Mucosa of descending colon (tissue), 3 donors: ENCODE measurements at regions not wholly inside any gene's neighbourhood (a gene's known extent, or its start where the extent isn't known, plus 50 kb on each side); places are given as distances from the start of the nearest gene placed in this dataset.

Experiments
- ATAC-seq: fragments of 200-7000 bp; cut with Tn5 transposase; one replicate; pipeline ENCODE4 v1.9.1; 2020; ENCODE audit warnings: mild to moderate bottlenecking, moderate library complexity
- DNase-seq, 3 donors: peaks; one replicate each; pipeline ENCODE4 v3.0.0-alpha.2; 2020
- H3K36me3 ChIP-seq: fragments of 200-600 bp; one replicate; pipeline ENCODE4 v1.8.0; 2021; ENCODE audit warnings: low read depth, mild to moderate bottlenecking
- H3K4me1 ChIP-seq: fragments of 200-600 bp; one replicate; pipeline ENCODE4 v1.8.0; 2021; ENCODE audit warnings: low read depth, mild to moderate bottlenecking
- H3K4me3 ChIP-seq: fragments of 200-600 bp; one replicate; pipeline ENCODE4 v1.8.0; 2021; ENCODE audit warnings: mild to moderate bottlenecking
- H3K9me3 ChIP-seq: fragments of 200-600 bp; one replicate; pipeline ENCODE4 v1.8.0; 2021; ENCODE audit warnings: mild to moderate bottlenecking
- intact Hi-C, 2 donors: fragments of 100-400 bp; cut with DNase I in 1 of 2; cut with micrococcal nuclease in 1 of 2; formaldehyde crosslinking; loops; one replicate each; pipeline versions ENCODE4 v1.11.0 to v1.11.1; 2022; cut with DNase I, micrococcal nuclease
- TF ChIP-seq, protein P1 (sequence below): fragments of 200-600 bp; IDR thresholded peaks from one replicate; pipeline ENCODE4 v1.8.0; 2022; ENCODE audit warnings: antibody characterized with exemption, mild to moderate bottlenecking
- donor health status: DM: no; HTN: no; CAD: no; lungs with moderate emphysema.
- donor health status: DM: no; HTN: no; CAD: no.
- donor health status: DM: no; HTN: yes; CAD: no.

DNA sequence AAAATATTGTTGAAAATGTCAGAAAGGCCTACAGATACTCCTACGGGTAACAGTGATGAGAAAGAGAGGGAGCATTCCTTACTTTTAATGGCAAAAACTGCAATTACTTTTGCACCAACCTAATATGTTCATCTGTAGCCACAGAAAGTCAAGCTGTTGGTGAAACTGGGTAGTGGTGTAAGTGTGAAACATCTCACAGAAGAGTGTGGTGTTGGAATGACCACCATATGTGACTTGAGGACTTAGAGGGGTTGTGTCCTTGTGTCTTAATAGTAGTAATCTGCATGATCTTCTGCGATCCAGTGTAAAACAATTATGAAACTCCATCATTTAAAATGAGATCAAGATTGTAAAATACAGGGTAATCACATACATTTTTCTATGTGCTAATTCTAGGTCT, 320.7 kb downstream of the ADGRL2 start:
- Histone ChIP-seq H3K9me3 (no peaks in the 10 kb centered on the region), H3K4me1 (no peaks in the 10 kb centered on the region), H3K36me3 (no peaks in the 10 kb centered on the region), H3K4me3 (no peak overlapping the region)
- ATAC-seq: no peak
- TF ChIP-seq, protein P1, sequence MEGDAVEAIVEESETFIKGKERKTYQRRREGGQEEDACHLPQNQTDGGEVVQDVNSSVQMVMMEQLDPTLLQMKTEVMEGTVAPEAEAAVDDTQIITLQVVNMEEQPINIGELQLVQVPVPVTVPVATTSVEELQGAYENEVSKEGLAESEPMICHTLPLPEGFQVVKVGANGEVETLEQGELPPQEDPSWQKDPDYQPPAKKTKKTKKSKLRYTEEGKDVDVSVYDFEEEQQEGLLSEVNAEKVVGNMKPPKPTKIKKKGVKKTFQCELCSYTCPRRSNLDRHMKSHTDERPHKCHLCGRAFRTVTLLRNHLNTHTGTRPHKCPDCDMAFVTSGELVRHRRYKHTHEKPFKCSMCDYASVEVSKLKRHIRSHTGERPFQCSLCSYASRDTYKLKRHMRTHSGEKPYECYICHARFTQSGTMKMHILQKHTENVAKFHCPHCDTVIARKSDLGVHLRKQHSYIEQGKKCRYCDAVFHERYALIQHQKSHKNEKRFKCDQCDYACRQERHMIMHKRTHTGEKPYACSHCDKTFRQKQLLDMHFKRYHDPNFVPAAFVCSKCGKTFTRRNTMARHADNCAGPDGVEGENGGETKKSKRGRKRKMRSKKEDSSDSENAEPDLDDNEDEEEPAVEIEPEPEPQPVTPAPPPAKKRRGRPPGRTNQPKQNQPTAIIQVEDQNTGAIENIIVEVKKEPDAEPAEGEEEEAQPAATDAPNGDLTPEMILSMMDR: no peak
- intact Hi-C loops: no loop called here
- DNase-seq: no peak

DNA sequence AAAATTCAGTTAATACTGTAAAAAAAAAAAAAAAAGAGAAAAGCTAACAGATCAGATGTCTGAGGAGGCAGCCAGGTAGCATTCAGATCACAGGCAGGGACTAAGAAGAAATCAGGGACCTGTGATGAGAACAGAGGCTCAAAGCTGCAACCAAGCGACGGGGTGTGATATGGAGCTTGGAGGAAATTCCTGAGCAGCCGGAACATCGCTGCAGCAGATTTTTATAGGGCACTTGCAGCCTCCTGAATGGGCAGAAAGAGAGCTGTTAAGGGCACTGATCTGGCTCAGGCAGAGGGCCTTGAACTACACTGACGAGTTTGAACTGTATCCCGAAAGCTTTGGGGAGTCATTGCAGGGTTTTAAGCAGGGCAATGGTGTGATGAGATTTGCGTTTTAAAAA, 315.4 kb downstream of the ADGRL2 start:
- no peak overlapping the region for H3K4me3 ChIP-seq
- H3K4me1 ChIP-seq: no peaks in the 10 kb centered on the region
- ATAC-seq (no peak), DNase-seq (no peak)
- intact Hi-C loops: no loop called here
- H3K9me3 ChIP-seq: no peaks in the 10 kb centered on the region
- TF ChIP-seq, protein P1: no peak
- H3K36me3 ChIP-seq: no peaks in the 10 kb centered on the region

DNA sequence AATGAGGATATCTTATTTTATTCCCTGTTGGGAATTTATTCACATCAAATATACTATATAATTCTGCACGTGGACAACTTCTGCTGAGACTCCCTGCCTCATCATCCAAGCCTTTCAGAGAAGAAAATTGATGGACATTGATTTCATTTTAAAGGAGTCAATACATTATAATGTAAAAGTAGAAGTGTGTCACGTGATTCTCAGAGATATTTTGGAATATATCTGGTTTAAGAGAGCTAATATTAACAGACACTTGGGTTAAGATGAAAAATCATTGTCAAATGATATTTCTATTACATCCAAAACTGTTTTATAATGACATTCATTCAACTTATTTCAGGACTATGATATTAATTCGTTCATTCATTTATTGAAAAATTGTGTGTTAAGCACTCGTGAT, 314.2 kb downstream of the ADGRL2 start:
- intact Hi-C loops: no loop called here
- DNase-seq (no peak), ATAC-seq (no peak)
- TF ChIP-seq, protein P1: no peak
- Histone ChIP-seq H3K36me3 (no peaks in the 10 kb centered on the region), H3K4me3 (no peak overlapping the region), H3K9me3 (no peaks in the 10 kb centered on the region), H3K4me1 (no peaks in the 10 kb centered on the region)

DNA sequence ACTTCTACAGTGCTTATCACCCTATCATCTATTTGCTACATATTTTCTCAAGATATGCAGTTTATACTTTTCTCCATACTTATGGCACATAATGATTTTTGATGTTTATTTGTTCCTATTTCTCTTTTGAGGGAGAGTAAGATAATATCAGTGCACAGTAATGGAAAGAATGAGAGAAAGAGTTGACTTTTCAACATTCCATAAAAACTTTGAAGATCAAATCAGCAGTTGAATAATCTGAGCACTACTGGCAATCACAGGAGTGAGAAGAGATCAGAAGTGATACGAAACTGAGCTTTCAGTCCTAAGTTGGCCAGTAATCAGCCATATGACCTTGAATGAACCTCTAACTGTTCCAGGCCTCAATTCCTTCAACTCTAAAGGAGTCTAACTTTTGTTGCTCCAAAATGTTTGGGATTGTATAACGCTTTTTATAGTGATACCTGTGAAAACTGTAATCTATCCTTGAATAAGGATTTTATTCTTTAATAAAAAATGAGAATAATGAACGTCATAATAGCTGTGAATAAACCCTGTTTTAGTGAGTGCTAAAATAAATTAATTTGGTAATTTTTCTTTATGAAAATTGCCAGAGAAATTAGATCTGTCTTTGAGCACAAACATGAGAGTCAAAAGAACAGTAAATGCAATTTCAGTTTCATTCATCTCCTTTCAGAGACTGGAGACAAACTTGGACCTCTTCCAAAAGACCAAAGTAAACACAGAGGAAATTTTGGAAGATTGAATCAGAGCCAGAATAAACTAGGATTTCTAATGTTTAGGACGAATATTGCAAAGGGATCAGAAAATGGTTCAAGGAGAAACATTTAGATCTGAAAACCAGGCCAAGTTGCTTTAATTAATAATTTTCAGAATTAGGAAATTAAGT, 309.9 kb downstream of the ADGRL2 start:
- ATAC-seq: no peak
- intact Hi-C loops: no loop called here
- H3K36me3 ChIP-seq: no peaks in the 10 kb centered on the region
- TF ChIP-seq, protein P1: no peak
- H3K4me3 ChIP-seq: no peak overlapping the region
- no peaks in the 10 kb centered on the region for H3K9me3 ChIP-seq
- no peaks in the 10 kb centered on the region for H3K4me1 ChIP-seq
- no peak for DNase-seq

DNA sequence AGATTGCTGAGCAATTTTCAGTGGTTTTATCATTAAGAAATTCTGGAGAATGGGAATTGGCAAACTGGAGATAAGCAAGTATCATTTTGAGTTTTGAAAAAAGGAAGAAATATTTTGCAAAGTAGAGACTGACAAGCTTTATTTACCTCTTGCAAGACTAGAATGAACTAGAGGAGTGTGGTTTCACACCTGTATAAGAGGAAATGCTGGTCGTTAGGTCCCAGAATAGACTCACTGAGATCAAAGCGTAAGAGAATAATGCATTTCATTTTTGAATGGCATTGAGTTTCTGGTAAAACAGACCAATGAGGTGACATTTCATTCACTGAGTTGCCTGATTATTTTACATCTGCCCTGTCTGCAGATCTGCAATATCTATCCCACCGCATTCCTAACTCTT, 308.1 kb downstream of the ADGRL2 start:
- H3K9me3 ChIP-seq: no peaks in the 10 kb centered on the region
- no peak overlapping the region for H3K4me3 ChIP-seq
- no peaks in the 10 kb centered on the region for H3K4me1 ChIP-seq
- ATAC-seq (no peak), DNase-seq (no peak)
- intact Hi-C loops: no loop called here
- TF ChIP-seq, protein P1: no peak
- H3K36me3 ChIP-seq: no peaks in the 10 kb centered on the region
